Hematopoietic multipotent progenitor cell treated with erythropoietin and hydrocortisone succinate and interleukin-3 and kit ligand, for 15 days (in vitro differentiated cells): ENCODE measurements at regions not wholly inside any gene's neighbourhood (a gene's known extent, or its start where the extent isn't known, plus 50 kb on each side); places are given as distances from the start of the nearest gene placed in this dataset.
"Not testable (repeated sequence)": the region's sequence is repeated elsewhere in the genome, so short reads cannot be mapped to it uniquely, and the experiment has no call there.

Experiments
- DNase-seq: peaks from one replicate; pipeline ENCODE4 v3.0.0-alpha.2; 2015; ENCODE audit warnings: low spot score

GRCh38 chr10:53162856-53163255 lies 390.3 kb upstream of the MBL2 start:
- DNase-seq: no peak

GRCh38 chr10:53161231-53161630 lies 388.6 kb upstream of the MBL2 start:
- no peak for DNase-seq

- not testable (repeated sequence) for DNase-seq
These were observed 383.1 kb upstream of the MBL2 start for GRCh38 chr10:53155674-53156073.

- DNase-seq: no peak
These were observed 381.2 kb upstream of the MBL2 start for GRCh38 chr10:53153831-53154230.

GRCh38 chr10:53140506-53140905 lies 367.9 kb upstream of the MBL2 start:
- no peak for DNase-seq

- no peak for DNase-seq
These were observed 363.3 kb upstream of the MBL2 start for GRCh38 chr10:53135897-53136253.

- DNase-seq: no peak
These were observed 362.8 kb upstream of the MBL2 start for GRCh38 chr10:53135213-53135896.

- DNase-seq: no peak
These were observed 361.5 kb upstream of the MBL2 start for GRCh38 chr10:53134050-53134449.

GRCh38 chr10:53130337-53130736 lies 357.8 kb upstream of the MBL2 start:
- DNase-seq: no peak

GRCh38 chr10:53127686-53128085 lies 355.1 kb upstream of the MBL2 start:
- no peak for DNase-seq

- no peak for DNase-seq
These were observed 350.7 kb upstream of the MBL2 start for GRCh38 chr10:53123311-53123710.

- DNase-seq: no peak
These were observed 349.7 kb upstream of the MBL2 start for GRCh38 chr10:53122281-53122680.

- DNase-seq: no peak
These were observed 343.1 kb upstream of the MBL2 start for GRCh38 chr10:53115660-53116059.

- no peak for DNase-seq
These were observed 338.9 kb upstream of the MBL2 start for GRCh38 chr10:53111529-53111928.

- DNase-seq: no peak
These were observed 336.7 kb upstream of the MBL2 start for GRCh38 chr10:53109320-53109719.

- no peak for DNase-seq
These were observed 335.8 kb upstream of the MBL2 start for GRCh38 chr10:53108317-53108934.

- no peak for DNase-seq
These were observed 335.1 kb upstream of the MBL2 start for GRCh38 chr10:53107711-53108110.

GRCh38 chr10:53102424-53102823 lies 329.8 kb upstream of the MBL2 start:
- no peak for DNase-seq

- no peak for DNase-seq
These were observed 321.3 kb upstream of the MBL2 start for GRCh38 chr10:53093878-53094277.

GRCh38 chr10:53091574-53091973 lies 319.0 kb upstream of the MBL2 start:
- no peak for DNase-seq

- no peak for DNase-seq
These were observed 316.4 kb upstream of the MBL2 start for GRCh38 chr10:53088961-53089360.

GRCh38 chr10:53079283-53079682 lies 306.7 kb upstream of the MBL2 start:
- DNase-seq: no peak

GRCh38 chr10:53076948-53077347 lies 304.4 kb upstream of the MBL2 start:
- no peak for DNase-seq

GRCh38 chr10:53075469-53075868 lies 302.9 kb upstream of the MBL2 start:
- no peak for DNase-seq
